RCC 7860 (cell line): ENCODE measurements at regions not wholly inside any gene's neighbourhood (a gene's known extent, or its start where the extent isn't known, plus 50 kb on each side); places are given as distances from the start of the nearest gene placed in this dataset.

Experiments used
- DNase-seq: peaks from one replicate; pipeline ENCODE4 v3.0.0-alpha.2; 2015; ENCODE audit warnings: low spot score
- FAIRE-seq: peaks from 2 replicates; lab custom pipeline; 2012; peaks lifted over from hg19 to GRCh38; lab: Jason Lieb, UNC

DNA sequence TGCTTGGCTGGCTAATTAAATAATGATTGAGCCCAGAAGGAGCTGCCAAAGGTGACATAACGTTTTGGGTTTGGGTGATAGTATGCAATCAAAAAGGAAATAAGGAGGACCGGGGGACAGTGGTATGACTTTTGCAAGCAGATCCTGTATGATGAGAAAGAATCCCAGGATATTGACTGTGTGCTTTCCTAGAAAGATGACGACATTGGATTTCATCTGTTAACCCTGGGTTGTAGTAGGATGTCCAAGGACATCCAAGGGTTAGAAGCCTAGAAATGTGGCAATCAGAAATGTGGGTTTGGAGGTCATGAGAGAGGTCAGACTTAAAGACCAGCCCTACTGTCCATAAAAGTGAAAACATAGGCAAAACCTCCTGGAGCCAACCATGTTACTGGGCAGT is 50.3 kb upstream of the HMHB1 start:
- no peak for FAIRE-seq
- DNase-seq: no peak

DNA sequence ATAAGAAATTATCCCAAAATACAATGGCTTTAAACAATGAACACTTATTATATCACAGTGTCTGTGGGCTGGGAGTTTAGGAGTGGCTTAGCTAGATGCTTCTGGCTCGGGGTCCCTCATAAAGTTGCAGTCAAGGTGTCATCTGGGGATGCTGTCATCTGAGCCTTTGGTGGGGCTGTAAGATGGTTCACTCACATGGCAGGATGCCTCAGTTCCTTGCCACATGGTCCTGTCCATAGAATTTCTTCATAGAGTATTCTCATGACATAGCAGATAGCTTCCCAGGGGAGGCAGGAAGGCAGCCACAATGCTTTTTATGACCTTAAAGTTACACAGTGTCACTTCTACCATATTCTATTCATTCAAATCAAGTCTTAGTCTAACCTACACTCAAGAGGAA is 51.2 kb upstream of the HMHB1 start:
- FAIRE-seq (no peak), DNase-seq (no peak)

DNA sequence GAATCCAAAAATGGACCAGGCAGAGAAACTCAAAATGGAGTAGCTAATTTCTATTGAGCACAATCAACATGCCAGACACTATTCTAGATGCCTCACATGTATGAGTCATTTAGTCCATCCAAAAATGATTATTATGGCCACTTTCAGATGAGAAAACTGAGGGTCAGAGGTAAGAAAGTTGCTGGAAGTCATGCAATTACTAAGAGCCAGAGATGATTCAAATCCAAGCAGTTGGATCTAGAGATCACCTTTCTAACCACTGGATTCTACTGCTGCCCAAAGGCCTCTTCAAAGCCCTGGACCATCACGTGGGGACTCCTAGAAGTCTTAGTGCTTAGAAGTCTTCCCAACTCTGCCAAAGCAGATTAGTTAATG is 51.8 kb upstream of the HMHB1 start:
- no peak for DNase-seq
- FAIRE-seq: no peak

DNA sequence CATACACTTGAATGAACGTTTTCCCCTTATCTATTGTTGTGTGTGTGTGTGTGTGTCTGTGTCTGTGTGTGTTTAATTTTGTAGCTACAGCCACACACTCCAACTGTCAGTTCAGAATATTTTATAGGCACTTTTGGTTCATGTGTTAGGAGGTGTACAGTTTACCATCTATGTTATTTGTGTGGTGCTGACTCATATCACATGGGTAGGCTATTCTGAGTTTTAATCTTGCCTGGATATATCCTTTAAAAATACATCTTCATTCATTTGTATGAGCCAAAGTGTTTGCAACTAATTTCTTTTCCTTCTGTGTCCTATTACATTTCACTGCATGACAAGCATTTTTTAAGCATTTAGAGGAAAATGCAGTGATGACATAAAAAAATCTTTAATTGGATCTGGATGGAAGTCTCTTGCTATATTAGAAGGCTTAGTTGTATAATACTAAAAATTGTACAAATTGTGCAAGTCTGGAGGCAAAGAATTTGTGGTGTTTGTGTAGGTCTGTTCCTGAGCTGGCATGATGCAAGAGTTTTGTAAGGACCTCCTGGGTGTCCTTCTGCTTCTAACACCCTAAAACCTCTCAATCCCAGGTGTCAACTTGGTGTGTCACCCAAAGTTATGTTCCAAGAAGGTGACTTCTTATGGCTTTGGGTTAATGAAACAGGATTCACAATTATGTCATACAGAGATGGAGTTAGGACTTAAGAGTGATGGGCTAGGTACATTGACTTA is 52.4 kb upstream of the HMHB1 start:
- no peak for FAIRE-seq

DNA sequence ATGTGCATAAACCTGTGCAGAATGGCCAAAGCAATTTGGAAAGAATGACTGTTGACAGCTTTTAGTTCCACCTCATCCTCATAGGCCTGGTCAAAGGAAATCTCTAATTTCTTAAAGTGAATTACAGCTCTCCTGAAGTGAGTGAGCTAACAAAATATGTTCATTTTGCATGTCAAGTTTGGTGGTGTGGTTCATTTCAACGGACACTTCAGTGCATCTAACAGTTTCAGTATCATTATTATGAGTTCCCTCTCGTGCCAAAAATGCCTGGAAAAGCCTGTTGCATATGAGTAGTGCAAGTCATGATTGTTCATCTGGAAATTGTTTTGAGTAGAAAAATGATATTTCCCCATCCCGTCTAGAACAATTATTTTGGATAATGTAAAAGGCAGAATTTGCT is 53.2 kb upstream of the HMHB1 start:
- no peak for DNase-seq
- no peak for FAIRE-seq

More for the DNA sequence above, 52.4 kb upstream of the HMHB1 start:
- DNase-seq: no peak

DNA sequence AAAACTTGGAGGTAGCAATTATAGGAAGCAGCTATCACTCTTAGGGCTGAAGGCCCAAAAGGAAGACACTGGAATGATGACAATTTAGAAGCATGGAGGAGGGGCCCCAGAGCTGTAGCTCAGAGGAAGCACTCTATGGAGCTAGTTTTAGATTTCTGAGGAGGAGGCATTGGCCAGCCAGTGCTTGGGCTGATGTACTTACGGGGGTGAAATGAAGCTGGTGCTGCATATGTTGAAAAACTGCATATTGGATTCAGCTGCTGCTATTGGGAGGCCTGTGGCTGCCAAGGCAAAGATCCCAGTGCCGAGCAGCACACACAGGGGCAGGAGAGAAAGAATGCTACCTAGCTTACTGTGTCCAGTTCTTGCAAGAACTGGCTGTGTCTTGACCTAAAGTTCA is 53.9 kb upstream of the HMHB1 start:
- DNase-seq: no peak
- FAIRE-seq: no peak

DNA sequence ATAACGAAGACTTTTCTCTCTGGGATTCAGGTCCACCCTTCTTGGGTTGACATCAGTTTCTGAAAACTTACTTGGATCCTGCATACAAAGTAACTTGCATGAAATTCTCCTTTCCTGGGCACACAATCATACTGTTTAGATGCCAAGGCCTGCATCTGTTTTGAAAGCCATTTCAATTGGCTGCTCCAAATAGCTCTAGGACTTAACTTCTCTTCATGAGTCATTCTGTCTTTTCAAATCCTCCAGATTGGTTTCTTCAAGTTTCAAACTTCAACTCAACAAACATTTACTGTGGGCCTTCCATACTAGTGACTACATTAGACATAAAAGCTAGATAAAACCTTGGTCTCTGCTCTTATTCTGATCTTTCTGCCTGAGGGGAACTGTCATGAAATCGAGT is 54.8 kb upstream of the HMHB1 start:
- DNase-seq: no peak
- no peak for FAIRE-seq

DNA sequence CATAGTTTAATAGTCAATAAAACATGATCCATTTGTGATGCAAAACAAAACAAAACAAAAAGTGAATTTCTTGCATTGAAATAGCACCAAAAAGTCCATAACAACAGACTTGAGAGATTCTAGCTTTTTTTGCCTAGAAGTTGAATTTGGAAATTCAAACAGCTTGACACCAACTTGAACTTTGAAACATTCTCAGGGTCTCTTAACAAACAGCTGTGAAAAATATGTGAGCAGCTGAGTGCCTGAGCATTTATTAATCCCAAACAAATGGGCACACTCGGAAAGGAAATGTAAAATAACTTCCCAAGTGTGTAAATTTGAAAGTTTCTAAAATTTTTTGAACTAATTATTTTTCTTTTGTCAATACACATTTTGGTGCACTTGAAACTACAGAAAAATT is 56.0 kb upstream of the HMHB1 start:
- DNase-seq (no peak), FAIRE-seq (no peak)

DNA sequence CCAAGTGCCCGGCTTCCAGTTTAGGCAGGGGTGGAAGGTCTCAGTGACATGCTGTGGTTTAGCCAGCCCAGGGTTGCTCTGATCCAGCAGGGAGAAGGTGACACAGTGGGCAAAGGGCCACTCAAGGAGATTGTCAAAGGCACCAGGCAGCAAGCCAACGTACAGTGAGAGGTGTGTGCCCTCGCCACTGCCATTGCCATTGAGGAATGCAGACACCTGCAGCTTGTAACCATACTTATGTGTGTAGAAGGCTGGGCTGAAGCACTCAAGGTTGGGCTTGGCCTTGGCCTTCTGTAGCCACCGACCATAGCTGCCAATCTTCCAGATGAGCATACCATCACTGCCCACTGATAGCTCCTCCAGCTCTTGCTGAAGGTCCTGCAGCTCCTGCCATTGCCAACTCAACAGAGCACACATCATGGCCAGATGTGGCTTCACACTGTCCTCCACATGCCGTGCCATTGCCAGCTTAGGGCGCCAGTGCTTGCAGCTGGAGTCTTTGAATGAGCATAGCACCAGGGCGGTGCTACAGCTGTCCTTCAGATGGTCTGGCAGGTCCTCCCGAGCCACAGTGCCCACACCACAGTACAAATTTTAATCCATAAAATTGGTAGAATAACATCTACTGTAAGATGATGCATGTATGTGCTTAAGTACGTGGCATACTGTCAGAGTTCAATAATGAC is 59.7 kb upstream of the HMHB1 start:
- FAIRE-seq (no peak), DNase-seq (no peak)

DNA sequence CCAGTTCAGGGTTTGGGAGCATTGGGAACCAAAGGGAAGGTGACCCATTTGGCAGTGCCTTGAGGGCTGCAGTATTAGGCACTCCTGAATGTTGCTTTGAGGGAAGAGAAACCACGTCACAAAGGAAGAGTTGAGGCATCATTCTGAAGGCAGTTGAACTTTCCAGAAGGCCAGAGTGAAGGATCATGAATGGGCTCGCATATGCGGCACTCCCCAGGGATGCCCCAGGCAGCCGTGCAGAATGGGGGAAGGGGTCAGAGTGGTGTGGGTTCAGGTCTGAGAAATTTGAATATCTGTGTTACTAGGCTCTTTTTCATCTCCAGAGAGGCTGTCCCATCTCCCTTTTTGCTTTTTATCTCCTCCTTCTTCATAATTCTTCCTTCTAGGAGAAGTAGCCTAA is 60.6 kb upstream of the HMHB1 start:
- FAIRE-seq (no peak), DNase-seq (no peak)

DNA sequence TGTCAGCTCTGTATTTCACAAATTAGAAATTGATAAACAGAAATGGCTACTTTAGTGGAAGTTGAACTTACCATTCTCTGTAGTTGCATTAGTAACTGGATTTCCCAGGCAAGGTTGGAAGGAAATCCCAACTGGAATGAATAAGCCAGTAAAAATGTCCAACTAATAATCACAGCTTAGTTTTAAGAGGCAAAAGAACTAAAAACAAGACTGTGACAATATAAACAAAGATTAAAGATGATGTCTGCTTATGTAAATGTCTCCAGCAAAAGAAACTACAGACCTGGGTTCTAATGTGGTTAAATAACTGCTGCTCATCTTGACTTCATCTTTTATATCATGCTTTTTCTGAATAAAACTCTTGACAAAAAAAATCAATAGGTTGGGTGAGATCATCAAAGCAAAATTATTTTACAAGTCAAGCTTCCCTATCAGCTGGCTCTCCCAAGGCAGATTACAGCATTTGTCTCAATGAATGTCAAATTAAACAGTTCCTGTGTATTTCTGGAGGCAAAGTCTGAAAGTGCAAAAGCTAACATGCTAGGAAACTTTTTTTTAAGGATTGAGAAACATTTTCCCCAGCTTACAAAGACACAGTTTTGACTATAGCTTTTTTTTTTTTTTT is 62.3 kb upstream of the HMHB1 start:
- no peak for DNase-seq
- no peak for FAIRE-seq

DNA sequence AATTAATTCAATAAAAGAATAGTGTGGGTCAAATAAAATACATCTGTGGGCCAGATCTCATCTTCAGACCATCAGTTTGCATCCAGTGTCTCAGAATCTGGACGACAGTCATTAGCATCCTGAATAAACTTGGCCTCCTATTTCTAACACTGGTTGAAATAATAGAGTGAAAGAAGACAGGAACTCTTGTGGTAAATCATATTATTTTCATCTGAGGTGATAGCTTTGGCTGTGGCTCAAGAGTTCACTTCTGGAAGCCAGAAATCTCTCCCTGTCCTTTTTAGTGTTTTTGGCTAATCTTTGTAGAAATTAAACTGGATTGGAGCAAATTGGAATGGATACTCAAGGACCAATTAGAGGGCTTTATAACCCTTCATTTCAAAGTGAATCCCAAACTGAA is 63.4 kb upstream of the HMHB1 start:
- no peak for DNase-seq
- FAIRE-seq: no peak

DNA sequence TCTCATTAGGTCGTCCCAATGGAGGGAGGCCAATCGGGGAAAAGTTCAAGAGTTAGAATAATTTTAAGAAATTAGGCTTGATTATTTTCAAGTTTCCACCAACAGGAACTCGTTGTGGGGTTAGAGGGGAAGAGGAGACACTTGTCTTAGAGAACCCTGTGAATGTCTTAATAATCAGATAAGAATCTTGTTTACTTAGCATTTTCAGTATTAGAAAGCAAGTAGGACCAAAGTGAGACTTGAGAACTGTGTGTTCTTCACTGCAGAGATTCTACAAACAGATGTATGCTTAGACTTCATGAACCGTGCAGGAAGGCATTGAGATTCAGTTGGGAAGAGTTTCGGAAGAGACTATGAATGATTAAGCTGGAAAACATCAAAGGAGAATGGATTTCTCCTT is 69.0 kb upstream of the HMHB1 start:
- DNase-seq: no peak
- no peak for FAIRE-seq

DNA sequence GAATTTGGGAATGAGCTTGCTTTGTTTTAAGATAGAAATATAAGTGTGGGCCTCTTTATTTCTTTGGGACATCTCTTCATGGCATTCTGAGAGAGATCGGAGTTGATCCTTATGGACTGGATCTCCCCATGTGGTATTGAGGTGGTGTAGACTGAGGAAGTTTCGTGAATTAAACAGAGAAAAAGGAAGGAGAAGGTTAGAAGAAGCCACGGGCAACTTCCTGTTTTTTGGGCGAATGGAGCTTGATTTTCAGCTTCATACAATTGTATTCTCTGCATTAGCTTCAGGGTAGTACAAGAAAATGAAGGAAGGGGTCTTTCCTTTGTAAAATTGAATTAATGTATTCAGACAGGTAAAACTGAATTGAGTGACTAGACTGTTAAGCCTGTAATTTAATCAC is 70.5 kb upstream of the HMHB1 start:
- DNase-seq: no peak
- FAIRE-seq: no peak

DNA sequence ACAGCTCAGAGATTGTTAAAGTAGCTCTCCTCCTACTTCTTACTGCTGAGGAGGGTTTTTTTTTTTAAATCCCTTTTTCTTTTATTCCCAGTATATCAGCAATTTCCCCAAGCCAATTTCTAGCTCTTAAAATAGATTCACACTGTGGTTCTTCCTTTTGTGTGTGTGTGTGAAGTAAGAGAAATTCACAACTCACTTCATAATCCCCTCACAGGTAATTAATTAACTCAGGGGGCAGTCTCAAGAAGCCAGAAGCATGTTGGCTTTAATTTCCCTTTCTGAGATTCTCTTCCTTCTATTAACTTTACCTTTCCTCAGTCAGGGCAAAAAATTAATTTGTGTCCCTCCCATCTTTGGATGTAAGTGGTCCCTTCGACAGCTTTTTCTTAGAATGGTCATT is 71.0 kb upstream of the HMHB1 start:
- FAIRE-seq (peak; percentile 38), DNase-seq (no peak)

DNA sequence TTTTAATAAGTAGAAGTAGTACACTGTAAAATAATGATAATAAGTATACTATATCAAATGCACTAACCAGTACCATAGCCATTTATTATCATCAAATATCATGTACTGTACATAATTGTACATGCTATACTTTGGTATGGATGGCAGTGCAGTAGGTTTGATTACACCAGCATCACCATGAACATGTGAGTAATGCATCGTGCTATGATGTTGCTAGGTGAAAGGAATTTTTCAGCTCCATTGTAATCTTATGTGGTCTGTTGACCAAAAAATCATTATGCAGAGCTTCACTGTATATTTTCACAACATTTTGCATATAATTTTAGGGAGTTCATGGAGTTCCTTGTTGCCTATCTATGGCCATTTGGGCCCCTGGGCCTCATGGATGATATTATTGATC is 72.2 kb upstream of the HMHB1 start:
- FAIRE-seq: peak; percentile 10

DNA sequence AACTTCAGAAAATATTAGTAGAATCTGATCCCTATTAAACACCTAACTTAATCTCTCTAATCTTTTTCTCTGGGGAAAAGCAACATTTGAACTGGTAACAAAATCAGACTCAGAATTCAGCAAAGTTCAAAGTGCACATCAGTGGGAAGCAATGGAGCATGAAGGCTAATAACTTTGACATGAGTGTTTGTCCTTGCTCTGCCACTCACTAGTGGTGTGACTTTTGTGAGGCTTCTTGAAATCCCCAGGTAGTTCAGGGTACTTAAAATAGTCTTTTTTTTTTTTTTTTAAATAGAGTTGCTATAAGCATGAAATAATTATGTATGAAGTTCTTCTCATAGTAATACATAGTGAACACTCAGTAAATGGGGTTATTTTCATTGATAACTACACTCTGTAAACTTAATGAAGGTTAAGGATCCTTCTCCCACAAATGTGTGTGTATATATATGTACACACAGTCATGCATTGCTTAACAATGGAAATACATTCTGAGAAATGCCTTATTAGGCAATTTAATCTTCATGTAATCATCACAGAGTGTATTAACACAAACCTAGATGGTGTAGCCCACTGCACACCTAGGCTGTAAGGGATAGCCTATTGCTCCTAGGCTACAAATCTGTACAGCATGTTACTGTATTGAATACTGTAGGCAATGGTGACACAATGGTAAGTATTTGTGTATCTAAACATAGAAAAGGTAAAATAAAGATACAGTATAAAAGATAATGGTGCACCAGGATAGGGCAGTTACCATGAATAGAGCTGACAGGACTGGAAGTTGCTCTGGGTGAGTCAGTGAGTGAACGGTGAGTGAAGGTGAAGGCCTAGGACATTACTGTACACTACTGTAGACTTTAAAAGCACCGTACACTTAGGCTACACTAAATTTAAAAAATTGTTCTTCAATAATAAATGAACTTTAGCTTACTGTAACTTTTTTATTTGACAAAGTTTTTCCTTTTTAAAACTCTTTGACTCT is 73.3 kb upstream of the HMHB1 start:
- DNase-seq (peak; percentile 68), FAIRE-seq (peak; percentile 94)

More for the DNA sequence above, 72.2 kb upstream of the HMHB1 start:
- DNase-seq: peak; percentile 63

DNA sequence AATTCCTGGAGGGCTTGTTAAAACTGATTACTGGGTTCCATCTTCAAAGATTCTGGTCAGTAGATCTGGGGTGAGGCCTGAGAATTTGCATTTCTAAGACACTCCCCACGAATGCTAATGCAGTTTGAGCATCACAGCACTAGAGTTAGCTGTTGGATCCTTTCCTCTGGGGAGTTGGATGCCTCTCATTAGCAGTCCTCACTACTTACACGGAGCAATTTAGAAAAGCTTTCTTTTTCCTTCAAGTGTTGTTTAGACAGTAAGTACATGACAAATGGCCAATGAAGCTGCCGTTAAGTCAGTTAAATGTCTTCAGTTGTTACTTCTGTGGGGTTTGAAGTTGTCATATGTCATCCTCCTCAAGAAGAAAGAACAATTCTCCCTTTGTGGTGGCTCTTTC is 74.9 kb upstream of the HMHB1 start:
- DNase-seq (no peak), FAIRE-seq (no peak)

DNA sequence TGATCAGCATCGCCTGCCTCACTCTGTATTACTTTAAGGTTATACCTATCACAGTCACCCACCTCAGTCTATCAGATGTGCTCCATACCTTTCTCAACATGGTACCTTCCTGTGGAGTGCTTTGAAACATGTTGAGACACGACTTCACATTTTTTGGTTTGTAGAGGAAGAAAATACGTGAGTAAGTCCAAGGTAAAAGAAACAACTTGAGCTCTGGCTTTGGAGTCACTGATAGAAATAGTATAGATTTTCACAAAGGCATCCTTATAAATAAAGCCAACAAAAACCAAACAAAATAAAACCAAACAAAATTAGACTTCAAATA is 77.5 kb upstream of the HMHB1 start:
- no peak for FAIRE-seq

DNA sequence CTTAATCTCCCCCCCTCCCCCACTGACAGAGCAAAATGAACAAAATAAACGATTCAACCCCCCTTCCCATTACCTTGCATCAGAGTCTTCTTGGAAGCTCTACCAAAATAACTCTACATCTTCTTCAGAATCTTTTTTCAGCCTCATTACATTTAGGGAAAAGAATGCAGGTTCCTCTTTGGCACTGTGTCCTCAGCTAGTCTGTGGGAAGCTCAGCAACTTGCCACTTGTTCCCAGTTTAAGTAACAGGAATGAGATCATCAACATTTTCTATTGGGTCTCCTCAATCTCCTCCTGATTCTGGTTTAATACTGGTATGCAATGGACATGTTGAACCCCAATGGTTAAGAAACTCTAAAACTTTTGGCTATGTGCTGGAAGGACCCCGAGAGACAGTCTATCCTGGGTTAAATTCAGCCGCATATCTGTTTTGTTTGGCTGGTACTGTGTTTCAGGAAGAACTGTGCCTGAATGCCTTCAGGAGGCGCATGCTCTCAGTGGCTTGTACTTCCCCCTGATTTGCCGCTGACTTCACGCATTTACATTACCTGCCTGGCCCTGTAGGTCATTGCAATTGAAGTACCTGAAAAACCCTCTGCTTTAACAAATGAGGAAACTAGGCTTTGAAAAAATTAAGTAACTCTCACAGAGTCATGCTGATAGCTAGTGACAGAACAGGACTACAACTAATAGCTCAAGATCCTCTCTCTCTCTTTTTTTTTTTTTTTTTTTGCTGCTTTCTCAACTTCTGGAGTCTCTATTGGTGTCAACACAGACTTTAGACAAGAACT is 78.1 kb upstream of the HMHB1 start:
- FAIRE-seq: no peak
- no peak for DNase-seq

More for the DNA sequence above, 77.5 kb upstream of the HMHB1 start:
- no peak for DNase-seq
